ENCODE measurements at regions not wholly inside any gene's neighbourhood (a gene's known extent, or its start where the extent isn't known, plus 50 kb on each side); places are given as distances from the start of the nearest gene placed in this dataset.

- Histone ChIP-seq H3K4me3 (ENCODE audit: low read length) (no peak overlapping the region), H3K9me3 (replicated peaks; ENCODE audit: insufficient read depth, low read length) (no peaks in the 10 kb centered on the region), H3K79me2 (ENCODE audit: low read length) (no peaks in the 10 kb centered on the region), H3K4me1 (ENCODE audit: low read length) (no peaks in the 10 kb centered on the region), H3F3A (ENCODE audit: insufficient read depth, low read length) (no peaks in the 10 kb centered on the region), H2AFZ (ENCODE audit: low read length) (no peak overlapping the region), H4K20me1 (ENCODE audit: insufficient read depth, low read length) (no peaks in the 10 kb centered on the region), H3K9me2 (replicated peaks; ENCODE audit: insufficient read depth, low read length) (no peaks in the 10 kb centered on the region), H3K4me2 (ENCODE audit: low read depth, low read length) (no peak overlapping the region), H3K36me3 (replicated peaks; ENCODE audit: insufficient read depth, low read length) (no peaks in the 10 kb centered on the region), H3K27ac (ENCODE audit: low read length) (no peak overlapping the region), H3K9ac (ENCODE audit: low read length) (no peak overlapping the region), H3K27me3 (replicated peaks; ENCODE audit: insufficient read depth, low read length) (no peaks in the 10 kb centered on the region)
- TF ChIP-seq CTCF (IDR thresholded peaks at IDR 0.05; ENCODE audit: low read length) (no peak), EZH2 (optimal IDR thresholded peaks at IDR 0.05; ENCODE audit: low read depth, low read length) (no peak), EZH2phosphoT487 (IDR thresholded peaks at IDR 0.05; ENCODE audit: low read length) (no peak)
- no peak for DNase-seq
These were observed 181.9 kb upstream of the CHD6 start for GRCh38 chr20:41800040-41800439.

DNA sequence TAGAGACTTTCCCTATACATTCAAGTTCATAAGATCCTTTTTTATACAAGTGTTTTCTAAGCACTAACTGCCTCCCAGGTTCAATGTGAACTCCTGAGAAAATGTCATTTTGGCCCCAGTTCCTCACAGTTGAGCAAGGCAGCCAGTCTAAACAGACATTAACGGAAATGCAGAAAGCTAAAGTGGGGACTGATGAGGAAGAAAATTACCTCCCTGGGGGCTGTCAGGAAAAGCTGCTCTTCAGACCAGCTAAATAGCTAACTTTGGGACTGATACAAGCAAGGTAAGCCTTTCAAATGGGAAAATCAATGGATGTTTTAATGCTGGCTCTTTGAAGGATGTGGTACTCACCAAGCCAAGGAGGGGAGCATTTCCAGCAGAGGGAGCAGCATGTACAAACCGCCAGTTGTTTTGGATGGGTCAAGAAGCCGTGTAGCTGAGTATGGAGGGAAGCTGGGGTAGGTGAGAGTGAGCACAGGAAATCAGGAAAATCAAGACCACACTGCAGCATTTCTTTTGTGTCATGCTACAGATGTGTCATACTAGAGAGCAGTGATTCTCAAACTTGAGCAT, 180.8 kb upstream of the CHD6 start:
- H4K20me1 ChIP-seq (ENCODE audit: insufficient read depth, low read length) = no peaks in the 10 kb centered on the region
- no peak for TF ChIP-seq CTCF (IDR thresholded peaks at IDR 0.05; ENCODE audit: low read length)
- TF ChIP-seq EZH2phosphoT487 (IDR thresholded peaks at IDR 0.05; ENCODE audit: low read length) = no peak
- no peak for TF ChIP-seq EZH2 (optimal IDR thresholded peaks at IDR 0.05; ENCODE audit: low read depth, low read length)
- H2AFZ ChIP-seq (ENCODE audit: low read length) = no peak overlapping the region
- H3K9me2 ChIP-seq (replicated peaks; ENCODE audit: insufficient read depth, low read length) = no peaks in the 10 kb centered on the region
- no peak overlapping the region for H3K4me2 ChIP-seq (ENCODE audit: low read depth, low read length)
- DNase-seq = no peak
- H3K9ac ChIP-seq (ENCODE audit: low read length) = no peak overlapping the region
- H3F3A ChIP-seq (ENCODE audit: insufficient read depth, low read length) = no peaks in the 10 kb centered on the region
- H3K79me2 ChIP-seq (ENCODE audit: low read length) = no peaks in the 10 kb centered on the region
- no peak overlapping the region for H3K4me3 ChIP-seq (ENCODE audit: low read length)
- H3K9me3 ChIP-seq (replicated peaks; ENCODE audit: insufficient read depth, low read length) = no peaks in the 10 kb centered on the region
- H3K4me1 ChIP-seq (ENCODE audit: low read length) = no peaks in the 10 kb centered on the region
- H3K27ac ChIP-seq (ENCODE audit: low read length) = no peak overlapping the region
- no peaks in the 10 kb centered on the region for H3K27me3 ChIP-seq (replicated peaks; ENCODE audit: insufficient read depth, low read length)
- H3K36me3 ChIP-seq (replicated peaks; ENCODE audit: insufficient read depth, low read length) = no peaks in the 10 kb centered on the region

GRCh38 chr20:41786158-41786557, 168.0 kb upstream of the CHD6 start:
- no peaks in the 10 kb centered on the region for H3K27me3 ChIP-seq (replicated peaks; ENCODE audit: insufficient read depth, low read length)
- H3K4me1 ChIP-seq (ENCODE audit: low read length) = peaks cover 5% of the 10 kb centered on the region; the same call in 1 of the 2 replicates
- TF ChIP-seq EZH2 (optimal IDR thresholded peaks at IDR 0.05; ENCODE audit: low read depth, low read length) = no peak
- H3K9me3 ChIP-seq (replicated peaks; ENCODE audit: insufficient read depth, low read length) = no peaks in the 10 kb centered on the region
- no peaks in the 10 kb centered on the region for H3K36me3 ChIP-seq (replicated peaks; ENCODE audit: insufficient read depth, low read length)
- H3K27ac ChIP-seq (ENCODE audit: low read length) = no peak overlapping the region
- H3K79me2 ChIP-seq (ENCODE audit: low read length) = no peaks in the 10 kb centered on the region
- H3K4me3 ChIP-seq (ENCODE audit: low read length) = no peak overlapping the region
- no peak overlapping the region for H3K9ac ChIP-seq (ENCODE audit: low read length)
- no peak overlapping the region for H3K4me2 ChIP-seq (ENCODE audit: low read depth, low read length)
- no peak overlapping the region for H2AFZ ChIP-seq (ENCODE audit: low read length)
- H4K20me1 ChIP-seq (ENCODE audit: insufficient read depth, low read length) = no peaks in the 10 kb centered on the region
- no peaks in the 10 kb centered on the region for H3K9me2 ChIP-seq (replicated peaks; ENCODE audit: insufficient read depth, low read length)
- peak; percentile 39 for DNase-seq
- no peaks in the 10 kb centered on the region for H3F3A ChIP-seq (ENCODE audit: insufficient read depth, low read length)

GRCh38 chr20:41784209-41784958, 166.2 kb upstream of the CHD6 start:
- Histone ChIP-seq H3K9ac (ENCODE audit: low read length) (no peak overlapping the region), H3K9me2 (replicated peaks; ENCODE audit: insufficient read depth, low read length) (no peaks in the 10 kb centered on the region), H3K27ac (ENCODE audit: low read length) (no peak overlapping the region), H4K20me1 (ENCODE audit: insufficient read depth, low read length) (no peaks in the 10 kb centered on the region), H3K9me3 (replicated peaks; ENCODE audit: insufficient read depth, low read length) (no peaks in the 10 kb centered on the region), H3K27me3 (replicated peaks; ENCODE audit: insufficient read depth, low read length) (no peaks in the 10 kb centered on the region), H3K36me3 (replicated peaks; ENCODE audit: insufficient read depth, low read length) (no peaks in the 10 kb centered on the region), H3K4me3 (ENCODE audit: low read length) (no peak overlapping the region), H3K4me2 (ENCODE audit: low read depth, low read length) (no peak overlapping the region), H2AFZ (ENCODE audit: low read length) (no peak overlapping the region), H3F3A (ENCODE audit: insufficient read depth, low read length) (no peaks in the 10 kb centered on the region), H3K79me2 (ENCODE audit: low read length) (no peaks in the 10 kb centered on the region), H3K4me1 (ENCODE audit: low read length) (peaks cover 5% of the 10 kb centered on the region; the same call in 1 of the 2 replicates)
- DNase-seq = no peak
- no peak for TF ChIP-seq EZH2 (optimal IDR thresholded peaks at IDR 0.05; ENCODE audit: low read depth, low read length)
- no peak for TF ChIP-seq CTCF (IDR thresholded peaks at IDR 0.05; ENCODE audit: low read length)
- no peak for TF ChIP-seq EZH2phosphoT487 (IDR thresholded peaks at IDR 0.05; ENCODE audit: low read length)
